Panc1 (cell line): ENCODE measurements at regions not wholly inside any gene's neighbourhood (a gene's known extent, or its start where the extent isn't known, plus 50 kb on each side); places are given as distances from the start of the nearest gene placed in this dataset.

Experiments
- ATAC-seq: fragments of 200-7000 bp; cut with Tn5 transposase; 2 replicates; pipeline ENCODE4 v1.9.1; 2020; ENCODE audit warnings: mild to moderate bottlenecking, moderate library complexity
- BruUV-seq: library from RNA; stranded (reverse); fragments of 400-500 nt; replicated peaks from 2 replicates; lab custom pipeline; 2021; lab: Mats Ljungman, UMichigan
- CTCF ChIA-PET: fragments of 300-600 bp; sonication (Branson Sonifier 250); formaldehyde crosslinking; loops from one replicate; lab custom pipeline; 2022; ENCODE audit warnings: antibody characterized with exemption; lab: Charles Lee
- POLR2A ChIA-PET: fragments of 300-600 bp; sonication (Branson Sonifier 250); formaldehyde crosslinking; loops from one replicate; lab custom pipeline; 2022; ENCODE audit warnings: antibody characterized with exemption; lab: Charles Lee
- DNase-seq: peaks from one replicate; pipeline ENCODE4 v3.0.0-alpha.2; 2010; ENCODE audit warnings: low read depth, low spot score
- H3K27ac ChIP-seq: 2 replicates; pipeline ENCODE4 v1.5.1; 2011; ENCODE audit warnings: mild to moderate bottlenecking, low read length, inconsistent platforms
- H3K27me3 ChIP-seq: fragments of 200-500 bp; sonication (Bioruptor generic); 2 replicates; pipeline ENCODE4 v1.6.0; 2014; ENCODE audit warnings: low read length, inconsistent platforms; ENCODE audit not compliant: control insufficient read depth, insufficient read depth
- H3K36me3 ChIP-seq: fragments of 200-500 bp; sonication (Bioruptor generic); 2 replicates; pipeline ENCODE4 v1.5.1; 2014; ENCODE audit warnings: inconsistent platforms, mild to moderate bottlenecking, low read length, moderate library complexity; ENCODE audit not compliant: control insufficient read depth, insufficient read depth
- H3K4me1 ChIP-seq: 2 replicates; pipeline ENCODE4 v1.5.1; 2011; ENCODE audit warnings: inconsistent platforms, mild to moderate bottlenecking, low read length, moderate library complexity; ENCODE audit not compliant: control insufficient read depth, insufficient read depth
- H3K4me3 ChIP-seq, 2 experiments: 2 replicates each; pipeline ENCODE4 v1.5.1; 2011 to 2012; ENCODE audit warnings: low read depth in 2 of 2, low read length in 2 of 2, mild to moderate bottlenecking in 2 of 2, inconsistent platforms in 1 of 2, moderate library complexity in 1 of 2
- H3K9me3 ChIP-seq: fragments of 200-500 bp; sonication (Bioruptor generic); 2 replicates; pipeline ENCODE4 v1.5.1; 2014; ENCODE audit warnings: low read depth, mild to moderate bottlenecking, inconsistent platforms, low read length, moderate library complexity; ENCODE audit not compliant: control insufficient read depth, insufficient read depth
- CTCF ChIP-seq: fragments of 450-650 bp; IDR thresholded peaks from 2 replicates; pipeline ENCODE4 v1.5.1; 2017; ENCODE audit warnings: mild to moderate bottlenecking
- POLR2AphosphoS5 ChIP-seq: IDR thresholded peaks from 2 replicates; pipeline ENCODE4 v1.6.1; 2012; ENCODE audit warnings: mild to moderate bottlenecking, low read depth, low read length, moderate library complexity
- SIN3A ChIP-seq: IDR thresholded peaks from 2 replicates; pipeline ENCODE4 v1.6.1; 2012; ENCODE audit warnings: low read depth, mild to moderate bottlenecking, low read length, moderate library complexity, borderline replicate concordance; ENCODE audit not compliant: insufficient read depth
- TCF7L2 ChIP-seq: IDR thresholded peaks from 2 replicates; pipeline ENCODE4 v1.6.1; 2011; ENCODE audit warnings: mild to moderate bottlenecking, low read depth, low read length, inconsistent platforms
- in situ Hi-C: cut with HindIII; loops from 2 replicates; pipeline ENCODE4 v1.10.0; 2016; ENCODE audit warnings: low sequenced_read_pairs, low pct_unique_long_range_greater_than_20kb
- intact Hi-C: fragments of 100-400 bp; cut with micrococcal nuclease; formaldehyde crosslinking; loops from one replicate; pipeline ENCODE4 v1.10.0; 2022; ENCODE audit not compliant: unreplicated experiment
- TF ChIP-seq, protein P1 (sequence below), 2 experiments: IDR thresholded peaks; 2 replicates each; pipeline ENCODE4 v1.6.1; 2011 to 2012; ENCODE audit warnings: low read depth in 2 of 2, control low read depth in 1 of 2, low read length in 1 of 2, mild to moderate bottlenecking in 1 of 2, moderate library complexity in 1 of 2; ENCODE audit not compliant: insufficient read depth in 1 of 2

GRCh38 chr10:62618054-62618453 is 186.5 kb upstream of the ADO start:
- intact Hi-C loops, result no loop called here

GRCh38 chr10:62618576-62619412 is 185.7 kb upstream of the ADO start:
- no peak overlapping the region for H3K27ac ChIP-seq
- DNase-seq (no peak), ATAC-seq (no peak; the same call in 1 of the 2 replicates)
- in situ Hi-C loops (no loop called here), intact Hi-C loops (no loop called here)
- no peaks in the 10 kb centered on the region for H3K4me1 ChIP-seq
- BruUV-seq, result no TSS peak
- no peak overlapping the region for H3K4me3 ChIP-seq
- H3K36me3 ChIP-seq, result no peaks in the 10 kb centered on the region
- H3K27me3 ChIP-seq, result no peaks in the 10 kb centered on the region; the same call in 1 of the 2 replicates
- ChIA-PET POLR2A (interaction anchor here (0.6 kb wide), 2 partner anchors 198 to 1248 kb away, joined by 3 to 4 read pairs; partner anchors contain the start of gene EGR2), CTCF (no interaction called here)
- H3K9me3 ChIP-seq, result no peaks in the 10 kb centered on the region; the same call in 1 of the 2 replicates
- TF ChIP-seq CTCF (no peak), POLR2AphosphoS5 (no peak), SIN3A (no peak), TCF7L2 (no peak)
- TF ChIP-seq, protein P1, sequence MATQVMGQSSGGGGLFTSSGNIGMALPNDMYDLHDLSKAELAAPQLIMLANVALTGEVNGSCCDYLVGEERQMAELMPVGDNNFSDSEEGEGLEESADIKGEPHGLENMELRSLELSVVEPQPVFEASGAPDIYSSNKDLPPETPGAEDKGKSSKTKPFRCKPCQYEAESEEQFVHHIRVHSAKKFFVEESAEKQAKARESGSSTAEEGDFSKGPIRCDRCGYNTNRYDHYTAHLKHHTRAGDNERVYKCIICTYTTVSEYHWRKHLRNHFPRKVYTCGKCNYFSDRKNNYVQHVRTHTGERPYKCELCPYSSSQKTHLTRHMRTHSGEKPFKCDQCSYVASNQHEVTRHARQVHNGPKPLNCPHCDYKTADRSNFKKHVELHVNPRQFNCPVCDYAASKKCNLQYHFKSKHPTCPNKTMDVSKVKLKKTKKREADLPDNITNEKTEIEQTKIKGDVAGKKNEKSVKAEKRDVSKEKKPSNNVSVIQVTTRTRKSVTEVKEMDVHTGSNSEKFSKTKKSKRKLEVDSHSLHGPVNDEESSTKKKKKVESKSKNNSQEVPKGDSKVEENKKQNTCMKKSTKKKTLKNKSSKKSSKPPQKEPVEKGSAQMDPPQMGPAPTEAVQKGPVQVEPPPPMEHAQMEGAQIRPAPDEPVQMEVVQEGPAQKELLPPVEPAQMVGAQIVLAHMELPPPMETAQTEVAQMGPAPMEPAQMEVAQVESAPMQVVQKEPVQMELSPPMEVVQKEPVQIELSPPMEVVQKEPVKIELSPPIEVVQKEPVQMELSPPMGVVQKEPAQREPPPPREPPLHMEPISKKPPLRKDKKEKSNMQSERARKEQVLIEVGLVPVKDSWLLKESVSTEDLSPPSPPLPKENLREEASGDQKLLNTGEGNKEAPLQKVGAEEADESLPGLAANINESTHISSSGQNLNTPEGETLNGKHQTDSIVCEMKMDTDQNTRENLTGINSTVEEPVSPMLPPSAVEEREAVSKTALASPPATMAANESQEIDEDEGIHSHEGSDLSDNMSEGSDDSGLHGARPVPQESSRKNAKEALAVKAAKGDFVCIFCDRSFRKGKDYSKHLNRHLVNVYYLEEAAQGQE (IDR thresholded peaks at IDR 0.05; ENCODE audit: insufficient read depth in 1 of 2, low read depth in 2 of 2, low read length in 1 of 2), result no peak

More at GRCh38 chr10:62618054-62618453, 186.5 kb upstream of the ADO start:
- BruUV-seq, result no TSS peak
- ATAC-seq (no peak), DNase-seq (no peak)
- no peaks in the 10 kb centered on the region for H3K36me3 ChIP-seq
- TF ChIP-seq SIN3A (no peak), TCF7L2 (no peak), POLR2AphosphoS5 (no peak), CTCF (no peak)
- TF ChIP-seq, protein P1 (IDR thresholded peaks at IDR 0.05; ENCODE audit: insufficient read depth in 1 of 2, low read depth in 2 of 2, low read length in 1 of 2), result no peak
- H3K27ac ChIP-seq, result no peak overlapping the region
- H3K4me1 ChIP-seq, result no peaks in the 10 kb centered on the region
- ChIA-PET CTCF (no interaction called here), POLR2A (no interaction called here)
- in situ Hi-C loops, result no loop called here
- H3K4me3 ChIP-seq, result no peak overlapping the region
- H3K27me3 ChIP-seq, result no peaks in the 10 kb centered on the region; the same call in 1 of the 2 replicates
- H3K9me3 ChIP-seq, result no peaks in the 10 kb centered on the region; the same call in 1 of the 2 replicates
